GM06990 (cell line): ENCODE measurements at regions not wholly inside any gene's neighbourhood (a gene's known extent, or its start where the extent isn't known, plus 50 kb on each side); places are given as distances from the start of the nearest gene placed in this dataset.

ENCODE experiments used
- DNase-seq: peaks from one replicate; pipeline ENCODE4 v3.0.0-alpha.2; 2011; ENCODE audit not compliant: insufficient read length; ENCODE audit errors: extremely low read depth
- H3K27me3 ChIP-seq: replicated peaks from 2 replicates; pipeline ENCODE4 v1.6.0; 2011; ENCODE audit warnings: low read length; ENCODE audit not compliant: control insufficient read depth, insufficient read depth
- H3K36me3 ChIP-seq: 2 replicates; pipeline ENCODE4 v1.5.1; 2011; ENCODE audit warnings: low read length; ENCODE audit not compliant: control insufficient read depth, insufficient read depth
- H3K4me3 ChIP-seq: replicated peaks from 2 replicates; pipeline ENCODE4 v1.5.1; 2011; ENCODE audit warnings: low read depth, mild to moderate bottlenecking, control low read depth, low read length
- TF ChIP-seq, protein P1 (sequence below): IDR thresholded peaks from 2 replicates; pipeline ENCODE4 v1.5.1; 2011; ENCODE audit warnings: low read length, control low read depth, mild to moderate bottlenecking, inconsistent platforms; ENCODE audit not compliant: insufficient read depth, poor library complexity, severe bottlenecking

DNA sequence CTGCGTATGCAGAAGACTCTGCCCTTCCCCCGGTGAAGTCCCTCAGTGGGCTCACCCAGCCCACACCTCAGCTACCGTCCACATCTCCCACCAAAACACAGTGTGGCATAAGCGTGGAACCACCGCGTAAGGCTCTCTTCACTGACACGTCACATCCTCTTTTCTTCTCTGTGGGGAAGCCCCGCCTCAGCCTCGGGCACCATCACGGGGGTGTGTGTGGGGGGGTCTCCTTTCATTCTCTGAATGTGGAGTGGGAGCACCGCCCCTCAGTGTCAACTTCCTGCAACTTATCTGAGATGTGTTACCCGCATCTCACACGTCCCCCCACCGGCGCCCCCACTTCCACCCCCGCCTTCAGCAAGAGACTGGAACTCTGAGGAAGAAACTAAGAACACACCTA lies 388.4 kb upstream of the JARID2 start:
- Histone ChIP-seq H3K4me3 (no peak overlapping the region), H3K27me3 (no peaks in the 10 kb centered on the region), H3K36me3 (no peaks in the 10 kb centered on the region)
- DNase-seq = no peak
- TF ChIP-seq, protein P1, sequence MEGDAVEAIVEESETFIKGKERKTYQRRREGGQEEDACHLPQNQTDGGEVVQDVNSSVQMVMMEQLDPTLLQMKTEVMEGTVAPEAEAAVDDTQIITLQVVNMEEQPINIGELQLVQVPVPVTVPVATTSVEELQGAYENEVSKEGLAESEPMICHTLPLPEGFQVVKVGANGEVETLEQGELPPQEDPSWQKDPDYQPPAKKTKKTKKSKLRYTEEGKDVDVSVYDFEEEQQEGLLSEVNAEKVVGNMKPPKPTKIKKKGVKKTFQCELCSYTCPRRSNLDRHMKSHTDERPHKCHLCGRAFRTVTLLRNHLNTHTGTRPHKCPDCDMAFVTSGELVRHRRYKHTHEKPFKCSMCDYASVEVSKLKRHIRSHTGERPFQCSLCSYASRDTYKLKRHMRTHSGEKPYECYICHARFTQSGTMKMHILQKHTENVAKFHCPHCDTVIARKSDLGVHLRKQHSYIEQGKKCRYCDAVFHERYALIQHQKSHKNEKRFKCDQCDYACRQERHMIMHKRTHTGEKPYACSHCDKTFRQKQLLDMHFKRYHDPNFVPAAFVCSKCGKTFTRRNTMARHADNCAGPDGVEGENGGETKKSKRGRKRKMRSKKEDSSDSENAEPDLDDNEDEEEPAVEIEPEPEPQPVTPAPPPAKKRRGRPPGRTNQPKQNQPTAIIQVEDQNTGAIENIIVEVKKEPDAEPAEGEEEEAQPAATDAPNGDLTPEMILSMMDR = no peak

DNA sequence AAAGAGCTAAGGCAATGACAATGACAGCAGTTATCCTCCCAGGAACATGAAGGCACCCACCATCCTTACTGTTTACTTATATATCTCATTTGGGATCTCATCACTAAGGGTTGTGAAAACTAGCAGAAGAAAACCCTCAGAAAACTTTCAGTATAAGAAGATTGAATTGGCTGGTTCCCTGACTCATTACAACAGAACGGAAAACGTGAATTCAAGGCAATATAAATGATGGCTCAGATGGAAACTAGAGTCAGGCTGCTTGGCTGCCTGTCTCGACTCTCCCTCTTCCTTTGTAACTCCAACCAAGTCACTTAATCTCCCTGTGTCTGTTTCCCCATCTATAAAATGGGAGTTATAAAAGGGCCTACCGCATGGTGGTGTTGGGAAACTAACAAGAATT lies 387.1 kb upstream of the JARID2 start:
- no peak overlapping the region for H3K4me3 ChIP-seq
- DNase-seq = no peak
- H3K27me3 ChIP-seq = no peaks in the 10 kb centered on the region
- TF ChIP-seq, protein P1 = no peak
- H3K36me3 ChIP-seq = no peaks in the 10 kb centered on the region

DNA sequence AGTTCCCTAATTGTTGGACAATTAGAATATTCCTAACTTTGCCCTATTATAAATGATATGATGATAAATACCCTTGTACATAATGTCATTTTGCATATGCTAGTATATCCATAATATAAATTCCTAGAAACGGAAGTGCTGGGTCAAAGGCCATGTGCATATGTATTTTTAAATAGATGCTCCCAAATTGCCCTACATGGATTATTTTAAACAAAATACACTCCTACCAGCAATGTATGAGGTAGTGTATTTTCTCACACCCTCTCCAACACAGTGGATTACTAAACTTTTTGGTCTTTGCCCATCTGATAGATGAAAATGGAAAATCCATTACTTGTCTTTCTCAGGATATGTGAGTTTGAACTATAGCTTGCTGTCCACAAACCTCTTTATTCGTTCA lies 385.1 kb upstream of the JARID2 start:
- TF ChIP-seq, protein P1 = no peak
- H3K27me3 ChIP-seq = no peaks in the 10 kb centered on the region
- H3K4me3 ChIP-seq = no peak overlapping the region
- DNase-seq = no peak
- H3K36me3 ChIP-seq = no peaks in the 10 kb centered on the region

DNA sequence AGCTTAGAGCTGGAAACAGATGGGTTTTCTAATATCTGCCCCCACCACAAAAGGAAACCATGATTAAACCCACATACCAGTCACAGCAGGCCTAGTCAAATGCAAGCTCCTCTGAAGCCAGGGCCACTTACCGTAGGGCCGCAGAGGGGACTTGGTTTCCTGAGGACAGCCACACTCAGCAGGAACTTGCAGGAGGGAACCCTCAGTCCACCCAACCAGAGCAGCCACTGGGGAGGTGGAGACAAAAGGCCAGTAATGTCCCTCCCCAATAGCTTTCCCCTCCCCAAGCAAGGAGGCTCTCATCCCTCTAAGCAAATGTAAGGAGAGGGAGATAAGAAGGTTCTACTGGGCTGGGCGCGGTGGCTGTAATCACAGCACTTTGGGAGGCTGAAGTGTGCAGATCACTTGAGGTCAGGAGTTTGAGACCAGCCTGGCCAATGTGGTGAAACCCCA lies 384.4 kb upstream of the JARID2 start:
- H3K36me3 ChIP-seq = no peaks in the 10 kb centered on the region
- TF ChIP-seq, protein P1 = no peak
- H3K27me3 ChIP-seq = no peaks in the 10 kb centered on the region
- H3K4me3 ChIP-seq = no peak overlapping the region
- DNase-seq = no peak

DNA sequence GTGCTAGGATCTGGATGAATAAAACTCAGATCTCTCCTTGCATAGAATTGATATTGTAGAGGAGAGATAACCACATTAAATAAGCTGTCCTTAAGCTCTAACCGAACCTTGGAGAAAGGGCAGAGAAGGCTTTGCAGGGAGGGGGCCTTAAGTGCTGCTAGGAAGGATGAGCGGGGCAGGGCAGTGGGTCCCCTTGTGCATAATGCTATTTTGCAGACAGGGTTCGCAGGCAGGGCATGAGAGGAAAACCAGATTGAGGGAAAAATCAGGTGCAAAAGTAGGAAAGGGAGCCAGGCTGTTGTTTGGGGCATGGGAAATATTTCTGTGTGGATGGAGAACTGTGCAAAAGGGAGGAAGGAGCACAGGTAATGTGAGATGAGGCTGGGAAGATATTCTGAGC lies 383.0 kb upstream of the JARID2 start:
- DNase-seq = no peak
- no peaks in the 10 kb centered on the region for H3K27me3 ChIP-seq
- no peaks in the 10 kb centered on the region for H3K36me3 ChIP-seq
- H3K4me3 ChIP-seq = no peak overlapping the region
- TF ChIP-seq, protein P1 = no peak
